Endothelial cell of umbilical vein (primary cell): ENCODE measurements at regions not wholly inside any gene's neighbourhood (a gene's known extent, or its start where the extent isn't known, plus 50 kb on each side); places are given as distances from the start of the nearest gene placed in this dataset.

Experiments
- BruUV-seq: library from RNA; stranded (reverse); fragments of 400-500 nt; replicated peaks from 2 replicates; lab custom pipeline; 2021; lab: Mats Ljungman, UMichigan
- CTCF ChIA-PET: fragments of 300-600, 350-600 bp; sonication (Branson Sonifier 250); formaldehyde crosslinking; loops from one replicate; lab custom pipeline; 2021; ENCODE audit warnings: antibody characterized with exemption, inconsistent platforms; lab: Charles Lee
- POLR2A ChIA-PET: fragments of 300-600, 350-600 bp; sonication (Branson Sonifier 250); formaldehyde crosslinking; loops from one replicate; lab custom pipeline; 2021; ENCODE audit warnings: antibody characterized with exemption, inconsistent platforms; lab: Charles Lee
- DNase-seq: peaks from one replicate; pipeline ENCODE4 v3.0.0-alpha.2; 2011; ENCODE audit warnings: low read depth, low spot score
- FAIRE-seq: peaks from 2 replicates; lab custom pipeline; 2011; peaks lifted over from hg19 to GRCh38; lab: Jason Lieb, UNC
- H2AFZ ChIP-seq: 2 replicates; pipeline ENCODE4 v1.6.0; 2012; ENCODE audit warnings: low read depth, low read length, control low read depth, inconsistent platforms
- H3K27ac ChIP-seq: 2 replicates; pipeline ENCODE4 v1.5.1; 2011; ENCODE audit warnings: low read depth, mild to moderate bottlenecking, control low read depth, low read length, moderate library complexity; ENCODE audit not compliant: insufficient read depth
- H3K27me3 ChIP-seq, 2 experiments: 2 replicates each; pipeline versions ENCODE4 v1.6.0 to v1.6.1; 2011; ENCODE audit warnings: low read length in 2 of 2, mixed read lengths in 1 of 2; ENCODE audit not compliant: control insufficient read depth in 2 of 2, insufficient read depth in 2 of 2
- H3K36me3 ChIP-seq, 2 experiments: 2 replicates in 1 of 2; 3 replicates in 1 of 2; pipeline ENCODE4 v1.5.1; 2011; ENCODE audit warnings: low read length in 2 of 2, mild to moderate bottlenecking in 1 of 2, moderate library complexity in 1 of 2; ENCODE audit not compliant: control insufficient read depth in 2 of 2, insufficient read depth in 2 of 2; ENCODE audit errors: extremely low read depth in 1 of 2
- H3K4me1 ChIP-seq: 3 replicates; pipeline ENCODE4 v1.5.1; 2011; ENCODE audit warnings: mild to moderate bottlenecking, low read length; ENCODE audit not compliant: control insufficient read depth, insufficient read depth; ENCODE audit errors: extremely low read depth
- H3K4me2 ChIP-seq: 2 replicates; pipeline ENCODE4 v1.6.1; 2011; ENCODE audit warnings: low read length, control low read depth, mixed read lengths; ENCODE audit not compliant: insufficient read depth
- H3K4me3 ChIP-seq, 3 experiments: fragments of 200-600 bp in 1 of 3; sonication (generic), shearing (Covaris generic) in 1 of 3; replicated peaks in 1 of 3; 2 replicates each; pipeline ENCODE4 v1.5.1; 2011 to 2016; ENCODE audit warnings: control low read depth in 3 of 3, low read length in 3 of 3, mild to moderate bottlenecking in 2 of 3, inconsistent platforms in 1 of 3, low read depth in 1 of 3, moderate library complexity in 1 of 3; ENCODE audit not compliant: insufficient read depth in 1 of 3
- H3K79me2 ChIP-seq: 2 replicates; pipeline ENCODE4 v1.6.0; 2012; ENCODE audit warnings: low read length, inconsistent platforms; ENCODE audit not compliant: control insufficient read depth, insufficient read depth
- H3K9ac ChIP-seq: replicated peaks from 2 replicates; pipeline ENCODE3; 2011; ENCODE audit warnings: low read length, control low read depth; ENCODE audit not compliant: insufficient read depth; ENCODE audit errors: extremely low read depth
- H3K9me1 ChIP-seq: replicated peaks from 3 replicates; pipeline ENCODE4 v1.6.0; 2011; ENCODE audit warnings: mild to moderate bottlenecking, low read length; ENCODE audit not compliant: control insufficient read depth, insufficient read depth; ENCODE audit errors: extremely low read depth
- H3K9me3 ChIP-seq: replicated peaks from 2 replicates; pipeline ENCODE4 v1.5.1; 2012; ENCODE audit warnings: low read length, inconsistent platforms; ENCODE audit not compliant: control insufficient read depth, insufficient read depth
- H4K20me1 ChIP-seq: replicated peaks from 2 replicates; pipeline ENCODE3; 2011; ENCODE audit warnings: mild to moderate bottlenecking, low read length; ENCODE audit not compliant: control insufficient read depth, insufficient read depth; ENCODE audit errors: extremely low read depth
- EZH2 ChIP-seq: IDR thresholded peaks from 2 replicates; pipeline ENCODE4 v1.6.1; 2012; ENCODE audit warnings: borderline replicate concordance, low read depth, mild to moderate bottlenecking, moderate library complexity, low read length, inconsistent platforms; ENCODE audit not compliant: severe bottlenecking
- FOS ChIP-seq: IDR thresholded peaks from 2 replicates; pipeline ENCODE4 v1.6.1; 2011; ENCODE audit warnings: mild to moderate bottlenecking, low read length, moderate library complexity, borderline replicate concordance; ENCODE audit not compliant: insufficient read depth
- GATA2 ChIP-seq: IDR thresholded peaks from 2 replicates; pipeline ENCODE4 v1.7.0; 2011; ENCODE audit warnings: low read depth, mild to moderate bottlenecking, moderate library complexity, mixed read lengths, low read length; ENCODE audit not compliant: insufficient read length, insufficient read depth
- JUN ChIP-seq: IDR thresholded peaks from 2 replicates; pipeline ENCODE4 v1.6.1; 2011; ENCODE audit warnings: borderline replicate concordance, low read depth; ENCODE audit not compliant: insufficient read length, insufficient read depth
- MYC ChIP-seq: IDR thresholded peaks from one replicate; pipeline ENCODE4 v1.6.1; 2011; ENCODE audit warnings: mild to moderate bottlenecking, low read depth, low read length
- POLR2A ChIP-seq: IDR thresholded peaks from 2 replicates; pipeline ENCODE4 v1.6.1; 2012; ENCODE audit warnings: low read depth, mild to moderate bottlenecking, control low read depth, low read length
- POLR2AphosphoS5 ChIP-seq: IDR thresholded peaks from 2 replicates; pipeline ENCODE4 v1.6.1; 2012; ENCODE audit warnings: low read depth, mild to moderate bottlenecking, control low read depth, low read length, moderate library complexity; ENCODE audit not compliant: insufficient read depth
- dilution Hi-C: fragments of 300-500 bp; cut with MboI; formaldehyde crosslinking; loops from one replicate; pipeline ENCODE4 v1.15.0; 2019; ENCODE audit warnings: low sequenced_read_pairs; ENCODE audit not compliant: extremely low pct_ligation_motif_present
- intact Hi-C: fragments of 100-400 bp; cut with micrococcal nuclease; formaldehyde crosslinking; loops from one replicate; pipeline ENCODE4 v1.10.0; 2022
- TF ChIP-seq, protein P1 (sequence below): IDR thresholded peaks from 2 replicates; pipeline ENCODE4 v1.6.1; 2011; ENCODE audit not compliant: insufficient read depth, insufficient read length
- TF ChIP-seq, protein P2 (sequence below), 2 donors: IDR thresholded peaks; 1 replicate in 1 of 2; 2 replicates in 1 of 2; pipeline ENCODE4 v1.5.1; 2011; ENCODE audit warnings: low read length in 2 of 2, mild to moderate bottlenecking in 2 of 2, moderate library complexity in 2 of 2, control low read depth in 1 of 2, inconsistent platforms in 1 of 2, low read depth in 1 of 2; ENCODE audit not compliant: insufficient read depth in 1 of 2; ENCODE audit errors: extremely low read depth in 1 of 2

DNA sequence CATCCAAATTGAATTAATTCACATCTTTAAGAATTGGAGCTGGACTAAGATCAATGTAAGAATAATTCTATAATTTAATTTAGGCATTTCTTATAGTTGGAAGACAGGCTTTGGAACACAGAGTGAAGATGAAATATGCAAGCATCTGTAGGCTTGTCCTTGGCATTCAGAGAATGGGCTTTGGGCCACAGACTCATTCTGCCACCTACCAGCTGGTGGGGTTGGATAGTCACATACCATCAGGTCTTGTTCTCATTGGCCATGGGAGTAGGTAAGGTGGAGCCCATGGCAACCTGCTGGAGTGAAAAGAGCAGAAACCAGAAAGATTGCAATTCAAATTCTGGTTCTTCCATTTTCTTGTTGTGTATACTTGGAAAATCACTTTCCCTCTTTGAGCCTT is 300.3 kb downstream of the CYRIA start:
- Histone ChIP-seq H3K9me1 (no peaks in the 10 kb centered on the region), H4K20me1 (no peaks in the 10 kb centered on the region), H2AFZ (no peak overlapping the region), H3K9ac (no peak overlapping the region), H3K36me3 (no peaks in the 10 kb centered on the region), H3K27me3 (no peaks in the 10 kb centered on the region), H3K9me3 (no peaks in the 10 kb centered on the region), H3K27ac (no peak overlapping the region), H3K4me1 (no peaks in the 10 kb centered on the region), H3K4me2 (no peak overlapping the region), H3K4me3 (no peak overlapping the region), H3K79me2 (no peaks in the 10 kb centered on the region)
- no peak for FAIRE-seq
- dilution Hi-C loops (no loop called here), intact Hi-C loops (no loop called here)
- ChIA-PET CTCF (no interaction called here), POLR2A (no interaction called here)
- TF ChIP-seq, protein P1, sequence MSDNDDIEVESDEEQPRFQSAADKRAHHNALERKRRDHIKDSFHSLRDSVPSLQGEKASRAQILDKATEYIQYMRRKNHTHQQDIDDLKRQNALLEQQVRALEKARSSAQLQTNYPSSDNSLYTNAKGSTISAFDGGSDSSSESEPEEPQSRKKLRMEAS = no peak
- TF ChIP-seq MYC (no peak), EZH2 (no peak), POLR2AphosphoS5 (no peak), POLR2A (no peak), GATA2 (no peak)
- DNase-seq = no peak
- no TSS peak for BruUV-seq

DNA sequence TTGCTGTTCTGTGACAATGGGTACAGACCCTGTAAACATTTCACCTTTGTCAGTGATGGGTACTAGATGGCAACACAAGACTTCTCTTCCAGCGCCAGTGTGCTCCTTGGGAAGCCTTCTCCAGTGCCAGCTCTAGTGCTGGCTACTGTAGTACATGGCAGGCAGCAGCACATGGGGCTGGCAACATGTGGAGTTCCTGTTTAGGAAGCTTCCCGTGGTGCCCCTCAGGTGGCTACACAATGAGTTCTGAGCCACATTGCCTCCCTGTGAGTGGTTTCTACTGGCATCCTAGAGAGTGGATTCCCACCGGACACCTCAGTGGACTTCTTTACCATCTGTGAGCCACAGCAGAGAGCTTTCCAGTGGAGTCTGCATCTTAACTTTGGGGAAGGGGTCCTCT is 302.1 kb downstream of the CYRIA start:
- Histone ChIP-seq H3K9ac (no peak overlapping the region), H3K4me1 (no peaks in the 10 kb centered on the region), H3K9me3 (peaks cover 1% of the 10 kb centered on the region), H3K9me1 (no peaks in the 10 kb centered on the region), H4K20me1 (no peaks in the 10 kb centered on the region), H3K36me3 (no peaks in the 10 kb centered on the region), H3K4me2 (no peak overlapping the region), H3K27ac (no peak overlapping the region), H3K79me2 (no peaks in the 10 kb centered on the region), H3K27me3 (no peaks in the 10 kb centered on the region), H3K4me3 (no peak overlapping the region), H2AFZ (no peak overlapping the region)
- ChIA-PET POLR2A (no interaction called here), CTCF (no interaction called here)
- intact Hi-C loops = no loop called here
- DNase-seq = no peak
- dilution Hi-C loops = no loop called here
- no TSS peak for BruUV-seq
- no peak for TF ChIP-seq JUN
- no peak for TF ChIP-seq POLR2AphosphoS5
- no peak for TF ChIP-seq FOS
- TF ChIP-seq, protein P2, sequence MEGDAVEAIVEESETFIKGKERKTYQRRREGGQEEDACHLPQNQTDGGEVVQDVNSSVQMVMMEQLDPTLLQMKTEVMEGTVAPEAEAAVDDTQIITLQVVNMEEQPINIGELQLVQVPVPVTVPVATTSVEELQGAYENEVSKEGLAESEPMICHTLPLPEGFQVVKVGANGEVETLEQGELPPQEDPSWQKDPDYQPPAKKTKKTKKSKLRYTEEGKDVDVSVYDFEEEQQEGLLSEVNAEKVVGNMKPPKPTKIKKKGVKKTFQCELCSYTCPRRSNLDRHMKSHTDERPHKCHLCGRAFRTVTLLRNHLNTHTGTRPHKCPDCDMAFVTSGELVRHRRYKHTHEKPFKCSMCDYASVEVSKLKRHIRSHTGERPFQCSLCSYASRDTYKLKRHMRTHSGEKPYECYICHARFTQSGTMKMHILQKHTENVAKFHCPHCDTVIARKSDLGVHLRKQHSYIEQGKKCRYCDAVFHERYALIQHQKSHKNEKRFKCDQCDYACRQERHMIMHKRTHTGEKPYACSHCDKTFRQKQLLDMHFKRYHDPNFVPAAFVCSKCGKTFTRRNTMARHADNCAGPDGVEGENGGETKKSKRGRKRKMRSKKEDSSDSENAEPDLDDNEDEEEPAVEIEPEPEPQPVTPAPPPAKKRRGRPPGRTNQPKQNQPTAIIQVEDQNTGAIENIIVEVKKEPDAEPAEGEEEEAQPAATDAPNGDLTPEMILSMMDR (IDR thresholded peaks at IDR 0.05; ENCODE audit: extremely low read depth in 1 of 2, insufficient read depth in 1 of 2, low read depth in 1 of 2, low read length in 2 of 2) = no peak
- TF ChIP-seq EZH2 = no peak
- FAIRE-seq = no peak
